K562 (cell line): ENCODE measurements at regions not wholly inside any gene's neighbourhood (a gene's known extent, or its start where the extent isn't known, plus 50 kb on each side); places are given as distances from the start of the nearest gene placed in this dataset.

Source experiments
- ATAC-seq: fragments of 200-7000 bp; cut with Tn5 transposase; 3 replicates; pipeline ENCODE4 v1.9.1; 2020; ENCODE audit warnings: moderate library complexity
- BruUV-seq: library from RNA; stranded (reverse); fragments of 400-500 nt; replicated peaks from 2 replicates; lab custom pipeline; 2021; lab: Mats Ljungman, UMichigan
- CTCF ChIA-PET: fragments of 300-600 bp; formaldehyde crosslinking; extraction: SDS; loops from one replicate; lab custom pipeline; 2021; ENCODE audit warnings: low intra/inter-chr PET ratio; lab: Yijun Ruan, JAX
- POLR2A ChIA-PET: fragments of 300-600, 350-650 bp; sonication (Branson Sonifier 250); formaldehyde crosslinking; extraction: SDS; loops from one replicate; lab custom pipeline; 2021; ENCODE audit warnings: antibody characterized with exemption, inconsistent platforms; lab: Yijun Ruan, JAX
- DNase-seq, 4 experiments: peaks; one replicate each; pipeline versions ENCODE4 v3.0.0 to v3.0.0-alpha.2; 2011 to 2018; ENCODE audit warnings: low spot score in 3 of 4, mixed read lengths in 3 of 4; ENCODE audit errors: extremely low read depth in 1 of 4
- FAIRE-seq: peaks from 2 replicates; lab custom pipeline; 2011; peaks lifted over from hg19 to GRCh38; lab: Jason Lieb, UNC
- H2AFZ ChIP-seq: 2 replicates; pipeline ENCODE4 v1.6.0; 2011; ENCODE audit warnings: low read depth, low read length, control low read depth, inconsistent platforms
- H3K27ac ChIP-seq: fragments of 200-600 bp; 3 replicates; pipeline ENCODE4 v1.8.0; 2011; ENCODE audit warnings: low read depth, mild to moderate bottlenecking, control low read depth, inconsistent platforms, low read length, moderate library complexity, mixed read lengths; ENCODE audit errors: extremely low read depth
- H3K27me3 ChIP-seq, 2 experiments: fragments of 300-600 bp in 1 of 2; 2 replicates in 1 of 2; 3 replicates in 1 of 2; pipeline versions ENCODE4 v1.6.0 to v1.8.0; 2011; ENCODE audit warnings: inconsistent platforms in 2 of 2, low read length in 2 of 2, mild to moderate bottlenecking in 1 of 2, mixed read lengths in 1 of 2, moderate library complexity in 1 of 2; ENCODE audit not compliant: control insufficient read depth in 2 of 2, insufficient read depth in 2 of 2
- H3K36me3 ChIP-seq: fragments of 300-600 bp; 3 replicates; pipeline ENCODE4 v1.8.0; 2011; ENCODE audit warnings: mild to moderate bottlenecking, low read length, inconsistent platforms; ENCODE audit not compliant: control insufficient read depth, insufficient read depth
- H3K4me1 ChIP-seq, 2 experiments: fragments of 200-600 bp in 1 of 2; replicated peaks in 1 of 2; 2 replicates in 1 of 2; 3 replicates in 1 of 2; pipeline versions ENCODE4 v1.5.1 to v1.8.0; 2011; ENCODE audit warnings: inconsistent platforms in 2 of 2, low read length in 2 of 2, mild to moderate bottlenecking in 1 of 2, mixed read lengths in 1 of 2, moderate library complexity in 1 of 2; ENCODE audit not compliant: control insufficient read depth in 2 of 2, insufficient read depth in 2 of 2
- H3K4me2 ChIP-seq: 2 replicates; pipeline ENCODE4 v1.6.1; 2011; ENCODE audit warnings: low read length, control low read depth, inconsistent platforms, mixed read lengths; ENCODE audit not compliant: insufficient read depth
- H3K4me3 ChIP-seq: fragments of 200-600 bp; sonication (generic), shearing (Covaris generic); 2 replicates; pipeline ENCODE4 v1.5.1; 2016; ENCODE audit warnings: control low read depth, inconsistent platforms
- H3K79me2 ChIP-seq: fragments of 200-600 bp; 3 replicates; pipeline ENCODE4 v1.8.0; 2011; ENCODE audit warnings: low read length, inconsistent platforms; ENCODE audit not compliant: control insufficient read depth, insufficient read depth
- H3K9ac ChIP-seq, 2 experiments: 2 replicates each; pipeline versions ENCODE4 v1.6.0 to v1.6.1; 2011; ENCODE audit warnings: low read depth in 2 of 2, low read length in 2 of 2, control low read depth in 1 of 2, inconsistent platforms in 1 of 2, mild to moderate bottlenecking in 1 of 2, mixed read lengths in 1 of 2; ENCODE audit not compliant: insufficient read depth in 1 of 2
- H3K9me1 ChIP-seq: one replicate; pipeline ENCODE4 v1.6.0; 2011; ENCODE audit warnings: inconsistent platforms, mild to moderate bottlenecking, low read length, moderate library complexity; ENCODE audit not compliant: control insufficient read depth, insufficient read depth
- H3K9me3 ChIP-seq: replicated peaks from 2 replicates; pipeline ENCODE4 v1.5.1; 2011; ENCODE audit warnings: low read depth, low read length, inconsistent platforms; ENCODE audit not compliant: control insufficient read depth, insufficient read depth
- H4K20me1 ChIP-seq: replicated peaks from 2 replicates; pipeline ENCODE4 v1.6.1; 2011; ENCODE audit warnings: low read length, inconsistent platforms, mixed read lengths; ENCODE audit not compliant: control insufficient read depth, insufficient read depth
- BCOR ChIP-seq: fragments of 450-650 bp; IDR thresholded peaks from 2 replicates; pipeline ENCODE4 v1.6.1; 2016
- C11orf30 ChIP-seq: fragments of 450-650 bp; IDR thresholded peaks from 2 replicates; pipeline ENCODE4 v1.6.1; 2016; ENCODE audit warnings: low read depth, mild to moderate bottlenecking
- CBFA2T3 ChIP-seq: fragments of 450-650 bp; IDR thresholded peaks from 2 replicates; pipeline ENCODE4 v1.6.1; 2017
- CBX2 ChIP-seq: fragments of 200-600 bp; sonication (generic); IDR thresholded peaks from one replicate; pipeline ENCODE4 v1.6.1; 2012; ENCODE audit warnings: mild to moderate bottlenecking, low read length, inconsistent platforms; ENCODE audit not compliant: insufficient read depth, poor library complexity, severe bottlenecking
- HNRNPUL1 ChIP-seq: fragments of 200-400 bp; formaldehyde crosslinking; IDR thresholded peaks from 2 replicates; pipeline ENCODE4 v1.6.1; 2017; ENCODE audit warnings: low read length
- ILF3 ChIP-seq: fragments of 450-650 bp; IDR thresholded peaks from 2 replicates; pipeline ENCODE4 v1.6.1; 2018; ENCODE audit warnings: antibody characterized with exemption, mild to moderate bottlenecking, moderate library complexity, borderline replicate concordance
- SRSF1 ChIP-seq: fragments of 200-400 bp; formaldehyde crosslinking; IDR thresholded peaks from 2 replicates; pipeline ENCODE4 v1.6.1; 2017; ENCODE audit warnings: mild to moderate bottlenecking, low read depth, low read length, moderate library complexity
- TAL1 ChIP-seq: fragments of 450-650 bp; IDR thresholded peaks from 2 replicates; pipeline ENCODE4 v1.6.1; 2016; ENCODE audit warnings: mild to moderate bottlenecking
- TEAD4 ChIP-seq, 2 experiments: sonication (generic) in 1 of 2; formaldehyde crosslinking in 1 of 2; IDR thresholded peaks; 2 replicates each; pipeline versions ENCODE4 v1.6.1 to v1.8.0; 2012 to 2022; ENCODE audit warnings: borderline replicate concordance in 1 of 2, inconsistent platforms in 1 of 2, low read length in 1 of 2, mild to moderate bottlenecking in 1 of 2, missing genetic modification reagents in 1 of 2
- TRIM24 ChIP-seq, 2 experiments: fragments of 450-650 bp; IDR thresholded peaks; 2 replicates each; pipeline ENCODE4 v1.6.1; 2016
- ZFPM2 ChIP-seq: fragments of 250-450 bp; sonication (Bioruptor Pico); IDR thresholded peaks from 2 replicates; pipeline ENCODE4 v1.5.1; 2022; ENCODE audit warnings: mild to moderate bottlenecking
- ZNF584 ChIP-seq: fragments of 200-800 bp; sonication (Bioruptor generic); IDR thresholded peaks from 2 replicates; pipeline ENCODE4 v1.6.1; 2016; ENCODE audit warnings: low read depth, mild to moderate bottlenecking, missing genetic modification characterization, missing compliant biosample characterization
- ZNF717 ChIP-seq: fragments of 250-450 bp; sonication (Bioruptor Pico); IDR thresholded peaks from 2 replicates; pipeline ENCODE4 v1.5.0; 2021
- WGBS: fragments of 100-300 bp; shearing (Covaris generic); methylation state at CpG from one replicate; pipeline ENCODE4 v1.1.6; 2016; ENCODE audit warnings: low coverage, mixed read lengths; ENCODE audit not compliant: insufficient coverage; ENCODE audit errors: missing lambda C conversion rate; 5-methylcytosine and 5-hydroxymethylcytosine counted together
- in situ Hi-C: fragments of 300-500 bp; cut with MboI; formaldehyde crosslinking; loops from 4 replicates; pipeline ENCODE4 v1.15.0; 2018; ENCODE audit warnings: inconsistent platforms, mixed read lengths
- intact Hi-C: fragments of 100-400 bp; cut with micrococcal nuclease; formaldehyde crosslinking; loops from 2 replicates; pipeline ENCODE4 v1.14.2; 2022
- TF ChIP-seq, protein P1 (sequence below): fragments of 450-650 bp; formaldehyde crosslinking; IDR thresholded peaks from 2 replicates; pipeline ENCODE4 v1.4.0; 2022; ENCODE audit warnings: missing genetic modification characterization
- TF ChIP-seq, protein P2 (sequence below): fragments of 200-800 bp; sonication (Bioruptor generic); IDR thresholded peaks from 2 replicates; pipeline ENCODE4 v1.6.1; 2017; ENCODE audit warnings: missing genetic modification characterization, missing compliant biosample characterization
- TF ChIP-seq, protein P3 (sequence below), 2 experiments: IDR thresholded peaks in 1 of 2; conservative IDR thresholded peaks in 1 of 2; 2 replicates each; pipeline ENCODE4 v1.6.1; 2016; ENCODE audit warnings: low read depth in 2 of 2, mild to moderate bottlenecking in 1 of 2, missing compliant biosample characterization in 1 of 2, missing genetic modification characterization in 1 of 2, moderate library complexity in 1 of 2
- TF ChIP-seq, protein P4 (sequence below): IDR thresholded peaks from 2 replicates; pipeline ENCODE4 v1.6.1; 2014; ENCODE audit warnings: antibody characterized with exemption

DNA sequence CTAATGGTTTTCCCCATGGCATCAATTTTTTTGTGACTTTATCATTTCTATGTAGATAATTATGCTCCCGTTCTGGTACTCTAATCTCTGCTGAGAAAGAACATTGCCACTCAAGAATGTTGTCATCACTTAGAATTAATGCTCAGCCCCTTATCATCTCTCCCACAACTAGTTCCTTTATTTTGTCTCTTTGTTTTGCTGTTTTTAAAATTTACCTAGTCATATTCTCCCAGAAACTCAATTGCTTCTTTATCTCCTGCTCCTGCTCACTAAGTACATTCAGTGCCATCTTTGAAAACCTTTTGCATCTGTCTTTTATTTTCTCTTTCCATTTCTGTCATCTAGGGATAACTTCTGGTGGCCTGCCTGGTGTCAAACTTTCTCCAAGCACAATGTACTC, 324.9 kb upstream of the MTPN start:
- no peaks in the 10 kb centered on the region for H3K9me1 ChIP-seq
- TF ChIP-seq C11orf30 (0 out of 2 replicates have a peak, but pooled peaks have one; percentile 4), CBFA2T3 (peak; percentile 63), ZFPM2 (CRISPR knock-in tag) (no peak), HNRNPUL1 (no peak), TAL1 (peak; percentile 29; the same call in 1 of the 2 replicates), TRIM24 (IDR thresholded peaks at IDR 0.05) (0 out of 4 replicates have a peak, but pooled peaks of 1 of the 2 experiments have one; percentile 42), ZNF584 (CRISPR knock-in tag) (no peak), SRSF1 (no peak), ZNF717 (no peak), TEAD4 (IDR thresholded peaks at IDR 0.05; ENCODE audit: low read length) (peak; percentile 59; the same call in 1 of the 2 replicates), TEAD4 (CRISPR knock-in tag; IDR thresholded peaks at IDR 0.05; ENCODE audit: borderline replicate concordance) (no peak), BCOR (no peak), CBX2 (no peak), ILF3 (no peak)
- TF ChIP-seq, protein P1, sequence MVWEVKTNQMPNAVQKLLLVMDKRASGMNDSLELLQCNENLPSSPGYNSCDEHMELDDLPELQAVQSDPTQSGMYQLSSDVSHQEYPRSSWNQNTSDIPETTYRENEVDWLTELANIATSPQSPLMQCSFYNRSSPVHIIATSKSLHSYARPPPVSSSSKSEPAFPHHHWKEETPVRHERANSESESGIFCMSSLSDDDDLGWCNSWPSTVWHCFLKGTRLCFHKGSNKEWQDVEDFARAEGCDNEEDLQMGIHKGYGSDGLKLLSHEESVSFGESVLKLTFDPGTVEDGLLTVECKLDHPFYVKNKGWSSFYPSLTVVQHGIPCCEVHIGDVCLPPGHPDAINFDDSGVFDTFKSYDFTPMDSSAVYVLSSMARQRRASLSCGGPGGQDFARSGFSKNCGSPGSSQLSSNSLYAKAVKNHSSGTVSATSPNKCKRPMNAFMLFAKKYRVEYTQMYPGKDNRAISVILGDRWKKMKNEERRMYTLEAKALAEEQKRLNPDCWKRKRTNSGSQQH (CRISPR knock-in tag) = no peak
- TF ChIP-seq, protein P2, sequence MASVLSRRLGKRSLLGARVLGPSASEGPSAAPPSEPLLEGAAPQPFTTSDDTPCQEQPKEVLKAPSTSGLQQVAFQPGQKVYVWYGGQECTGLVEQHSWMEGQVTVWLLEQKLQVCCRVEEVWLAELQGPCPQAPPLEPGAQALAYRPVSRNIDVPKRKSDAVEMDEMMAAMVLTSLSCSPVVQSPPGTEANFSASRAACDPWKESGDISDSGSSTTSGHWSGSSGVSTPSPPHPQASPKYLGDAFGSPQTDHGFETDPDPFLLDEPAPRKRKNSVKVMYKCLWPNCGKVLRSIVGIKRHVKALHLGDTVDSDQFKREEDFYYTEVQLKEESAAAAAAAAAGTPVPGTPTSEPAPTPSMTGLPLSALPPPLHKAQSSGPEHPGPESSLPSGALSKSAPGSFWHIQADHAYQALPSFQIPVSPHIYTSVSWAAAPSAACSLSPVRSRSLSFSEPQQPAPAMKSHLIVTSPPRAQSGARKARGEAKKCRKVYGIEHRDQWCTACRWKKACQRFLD (CRISPR knock-in tag) = no peak
- TF ChIP-seq, protein P3, sequence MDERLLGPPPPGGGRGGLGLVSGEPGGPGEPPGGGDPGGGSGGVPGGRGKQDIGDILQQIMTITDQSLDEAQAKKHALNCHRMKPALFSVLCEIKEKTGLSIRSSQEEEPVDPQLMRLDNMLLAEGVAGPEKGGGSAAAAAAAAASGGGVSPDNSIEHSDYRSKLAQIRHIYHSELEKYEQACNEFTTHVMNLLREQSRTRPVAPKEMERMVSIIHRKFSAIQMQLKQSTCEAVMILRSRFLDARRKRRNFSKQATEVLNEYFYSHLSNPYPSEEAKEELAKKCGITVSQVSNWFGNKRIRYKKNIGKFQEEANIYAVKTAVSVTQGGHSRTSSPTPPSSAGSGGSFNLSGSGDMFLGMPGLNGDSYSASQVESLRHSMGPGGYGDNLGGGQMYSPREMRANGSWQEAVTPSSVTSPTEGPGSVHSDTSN (CRISPR knock-in tag; IDR thresholded peaks at IDR 0.05; ENCODE audit: low read depth) = no peak
- TF ChIP-seq, protein P3 (tag; conservative IDR thresholded peaks at IDR 0.05; ENCODE audit: low read depth) = peak; percentile 91
- TF ChIP-seq, protein P4, sequence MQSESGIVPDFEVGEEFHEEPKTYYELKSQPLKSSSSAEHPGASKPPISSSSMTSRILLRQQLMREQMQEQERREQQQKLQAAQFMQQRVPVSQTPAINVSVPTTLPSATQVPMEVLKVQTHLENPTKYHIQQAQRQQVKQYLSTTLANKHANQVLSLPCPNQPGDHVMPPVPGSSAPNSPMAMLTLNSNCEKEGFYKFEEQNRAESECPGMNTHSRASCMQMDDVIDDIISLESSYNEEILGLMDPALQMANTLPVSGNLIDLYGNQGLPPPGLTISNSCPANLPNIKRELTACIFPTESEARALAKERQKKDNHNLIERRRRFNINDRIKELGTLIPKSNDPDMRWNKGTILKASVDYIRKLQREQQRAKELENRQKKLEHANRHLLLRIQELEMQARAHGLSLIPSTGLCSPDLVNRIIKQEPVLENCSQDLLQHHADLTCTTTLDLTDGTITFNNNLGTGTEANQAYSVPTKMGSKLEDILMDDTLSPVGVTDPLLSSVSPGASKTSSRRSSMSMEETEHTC = no peak

More for the DNA sequence above, 324.9 kb upstream of the MTPN start:
- Histone ChIP-seq H3K79me2 (no peaks in the 10 kb centered on the region), H3K27ac (no peak overlapping the region), H3K4me2 (no peak overlapping the region), H3K9me3 (no peaks in the 10 kb centered on the region), H3K4me1 (no peaks in the 10 kb centered on the region), H3K4me3 (no peak overlapping the region), H3K27me3 (no peaks in the 10 kb centered on the region), H3K9ac (no peak overlapping the region), H4K20me1 (no peaks in the 10 kb centered on the region), H3K36me3 (no peaks in the 10 kb centered on the region), H2AFZ (no peak overlapping the region)
- CTCF ChIA-PET = no interaction called here
- no TSS peak for BruUV-seq
- ATAC-seq (no peak; the same call in 1 of the 3 replicates), DNase-seq (peak in 1 of 4 experiments; percentile 9), FAIRE-seq (no peak)
- in situ Hi-C loops (no loop called here), intact Hi-C loops (no loop called here)
- WGBS = 6% methylated on average over 1 of the region's 1 CpG
- POLR2A ChIA-PET = no interaction called here
